RWPE2 (cell line): ENCODE measurements at regions not wholly inside any gene's neighbourhood (a gene's known extent, or its start where the extent isn't known, plus 50 kb on each side); places are given as distances from the start of the nearest gene placed in this dataset.
A peak's percentile ranks its signal among the peaks of the same experiment; 100 is the strongest.

Experiments used
- ATAC-seq: fragments of 200-7000 bp; cut with Tn5 transposase; 3 replicates; pipeline ENCODE4 v1.9.1; 2021; ENCODE audit warnings: low read depth
- DNase-seq: peaks from one replicate; pipeline ENCODE4 v3.0.0-alpha.2; 2020; ENCODE audit warnings: low spot score
- H3K27ac ChIP-seq: fragments of 450-650 bp; 2 replicates; pipeline ENCODE4 v1.5.1; 2017; ENCODE audit warnings: mild to moderate bottlenecking; ENCODE audit not compliant: poor library complexity, severe bottlenecking
- H3K27me3 ChIP-seq: fragments of 250-450 bp; sonication (Bioruptor Pico); 2 replicates; pipeline ENCODE4 v1.5.1; 2021; ENCODE audit warnings: mild to moderate bottlenecking, moderate library complexity; ENCODE audit not compliant: insufficient read depth, poor library complexity, severe bottlenecking
- H3K36me3 ChIP-seq: fragments of 250-450 bp; sonication (Bioruptor Pico); 2 replicates; pipeline ENCODE4 v1.5.1; 2020; ENCODE audit warnings: low read depth, mild to moderate bottlenecking, moderate library complexity
- H3K4me1 ChIP-seq: fragments of 250-450 bp; sonication (Bioruptor Pico); 2 replicates; pipeline ENCODE4 v1.5.1; 2021; ENCODE audit warnings: mild to moderate bottlenecking, moderate library complexity; ENCODE audit not compliant: insufficient read depth, poor library complexity, severe bottlenecking
- H3K4me3 ChIP-seq: fragments of 250-450 bp; sonication (Bioruptor Pico); 2 replicates; pipeline ENCODE4 v1.5.1; 2021; ENCODE audit warnings: mild to moderate bottlenecking, moderate library complexity; ENCODE audit not compliant: severe bottlenecking
- H3K9me3 ChIP-seq: fragments of 250-450 bp; sonication (Bioruptor Pico); 2 replicates; pipeline ENCODE4 v1.5.1; 2021; ENCODE audit warnings: mild to moderate bottlenecking, moderate library complexity; ENCODE audit not compliant: severe bottlenecking
- CTCF ChIP-seq: fragments of 450-650 bp; IDR thresholded peaks from one replicate; pipeline ENCODE4 v1.5.1; 2017; ENCODE audit warnings: mild to moderate bottlenecking, moderate library complexity; ENCODE audit not compliant: poor library complexity, severe bottlenecking

DNA sequence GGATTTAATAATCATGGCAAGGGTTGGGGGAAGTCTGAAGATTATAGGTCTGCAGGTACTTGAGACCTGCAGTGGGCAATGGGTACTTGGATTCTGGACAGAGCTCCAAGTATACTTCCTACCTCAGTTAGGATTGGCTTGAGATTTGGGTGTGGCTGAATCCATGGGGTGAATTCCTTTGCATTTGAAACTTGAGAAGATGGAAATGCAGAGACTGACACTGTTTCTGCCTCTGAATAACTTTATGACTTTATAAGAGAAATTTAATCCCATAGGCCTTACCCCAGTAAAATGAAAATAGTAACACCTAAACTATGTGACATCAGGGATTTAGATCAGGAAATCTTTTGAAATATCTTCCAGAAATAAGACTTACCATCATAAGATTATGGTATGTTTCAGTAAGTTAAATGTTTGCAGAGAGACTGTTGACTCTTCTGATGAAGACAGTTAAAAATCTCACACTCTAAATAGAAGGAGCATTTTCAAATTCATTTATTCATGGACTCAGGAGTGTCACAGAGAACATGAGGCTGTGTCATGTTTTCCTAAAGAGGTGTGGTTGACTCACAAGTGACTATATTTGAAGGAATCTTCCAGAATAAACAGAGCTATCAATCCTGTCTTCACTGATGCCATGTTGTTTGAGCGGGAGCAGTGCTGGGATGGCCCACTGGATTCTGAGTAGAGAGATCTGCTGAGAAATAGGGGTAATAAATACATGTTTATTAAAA lies 513.5 kb upstream of the NR3C2 start:
- H3K4me3 ChIP-seq, result no peak overlapping the region
- no peaks in the 10 kb centered on the region for H3K4me1 ChIP-seq
- ATAC-seq (no peak), DNase-seq (no peak)
- TF ChIP-seq CTCF, result no peak
- no peak overlapping the region for H3K27ac ChIP-seq
- no peaks in the 10 kb centered on the region for H3K36me3 ChIP-seq
- no peaks in the 10 kb centered on the region for H3K27me3 ChIP-seq
- no peaks in the 10 kb centered on the region for H3K9me3 ChIP-seq

GRCh38 chr4:148954011-148954749 lies 512.0 kb upstream of the NR3C2 start:
- no peaks in the 10 kb centered on the region for H3K9me3 ChIP-seq
- TF ChIP-seq CTCF, result no peak
- ATAC-seq, result peak; percentile 66; the same call in 2 of the 3 replicates
- no peaks in the 10 kb centered on the region for H3K4me1 ChIP-seq
- H3K27ac ChIP-seq, result no peak overlapping the region
- H3K36me3 ChIP-seq, result no peaks in the 10 kb centered on the region
- no peak for DNase-seq
- no peak overlapping the region for H3K4me3 ChIP-seq
- no peaks in the 10 kb centered on the region for H3K27me3 ChIP-seq

- Histone ChIP-seq H3K27ac (no peak overlapping the region), H3K4me3 (no peak overlapping the region), H3K9me3 (no peaks in the 10 kb centered on the region), H3K4me1 (no peaks in the 10 kb centered on the region), H3K27me3 (no peaks in the 10 kb centered on the region), H3K36me3 (no peaks in the 10 kb centered on the region)
- ATAC-seq (no peak), DNase-seq (no peak)
- TF ChIP-seq CTCF, result no peak
Observed at GRCh38 chr4:148951346-148951745, 509.1 kb upstream of the NR3C2 start.

GRCh38 chr4:148946271-148946670 lies 504.1 kb upstream of the NR3C2 start:
- H3K27ac ChIP-seq, result no peak overlapping the region

More at GRCh38 chr4:148946271-148946670, 504.1 kb upstream of the NR3C2 start:
- ATAC-seq (no peak), DNase-seq (no peak)
- TF ChIP-seq CTCF, result no peak
- H3K4me3 ChIP-seq, result no peak overlapping the region
- no peaks in the 10 kb centered on the region for H3K27me3 ChIP-seq
- no peaks in the 10 kb centered on the region for H3K4me1 ChIP-seq
- H3K9me3 ChIP-seq, result no peaks in the 10 kb centered on the region
- H3K36me3 ChIP-seq, result no peaks in the 10 kb centered on the region
